GM21619 (cell line): ENCODE measurements at regions not wholly inside any gene's neighbourhood (a gene's known extent, or its start where the extent isn't known, plus 50 kb on each side); places are given as distances from the start of the nearest gene placed in this dataset.
"Not testable (repeated sequence)": the region's sequence is repeated elsewhere in the genome, so short reads cannot be mapped to it uniquely, and the experiment has no call there.

Source experiments
- ATAC-seq: cut with Tn5 transposase; IDR thresholded peaks from one replicate; pipeline ENCODE4 v1.9.1; 2021; ENCODE audit not compliant: unreplicated experiment

- ATAC-seq: no peak
Measured at GRCh38 chr6:4510317-4510716, 265.9 kb upstream of the CDYL start.

- ATAC-seq: no peak
Measured at GRCh38 chr6:4509506-4509905, 266.7 kb upstream of the CDYL start.

GRCh38 chr6:4506792-4507191 is 269.4 kb upstream of the CDYL start:
- no peak for ATAC-seq

GRCh38 chr6:4506223-4506622 is 270.0 kb upstream of the CDYL start:
- ATAC-seq: no peak

- ATAC-seq: no peak
Measured at GRCh38 chr6:4504700-4505099, 271.5 kb upstream of the CDYL start.

GRCh38 chr6:4503700-4504099 is 272.5 kb upstream of the CDYL start:
- no peak for ATAC-seq

GRCh38 chr6:4496284-4496683 is 279.9 kb upstream of the CDYL start:
- no peak for ATAC-seq

GRCh38 chr6:4491501-4492260 is 284.5 kb upstream of the CDYL start:
- no peak for ATAC-seq

- no peak for ATAC-seq
Measured at GRCh38 chr6:4489538-4489937, 286.7 kb upstream of the CDYL start.

- no peak for ATAC-seq
Measured at GRCh38 chr6:4488389-4488788, 287.8 kb upstream of the CDYL start.

- ATAC-seq: no peak
Measured at GRCh38 chr6:4487538-4487937, 288.7 kb upstream of the CDYL start.

GRCh38 chr6:4486568-4487315 is 289.5 kb upstream of the CDYL start:
- no peak for ATAC-seq

GRCh38 chr6:4485735-4486134 is 290.5 kb upstream of the CDYL start:
- ATAC-seq: no peak

GRCh38 chr6:4482461-4482860 is 293.7 kb upstream of the CDYL start:
- ATAC-seq: no peak

- no peak for ATAC-seq
Measured at GRCh38 chr6:4480788-4481735, 295.1 kb upstream of the CDYL start.

- no peak for ATAC-seq
Measured at GRCh38 chr6:4478098-4478497, 298.1 kb upstream of the CDYL start.

GRCh38 chr6:4474810-4475209 is 301.4 kb upstream of the CDYL start:
- ATAC-seq: no peak

- ATAC-seq: no peak
Measured at GRCh38 chr6:4472969-4473642, 303.1 kb upstream of the CDYL start.

- no peak for ATAC-seq
Measured at GRCh38 chr6:4472222-4472621, 304.0 kb upstream of the CDYL start.

GRCh38 chr6:4471515-4471914 is 304.7 kb upstream of the CDYL start:
- not testable (repeated sequence) for ATAC-seq

- no peak for ATAC-seq
Measured at GRCh38 chr6:4470698-4471210, 305.4 kb upstream of the CDYL start.
